ENCODE measurements at regions not wholly inside any gene's neighbourhood (a gene's known extent, or its start where the extent isn't known, plus 50 kb on each side); places are given as distances from the start of the nearest gene placed in this dataset.

- no peak for ATAC-seq
- Histone ChIP-seq H3K27me3 (no peaks in the 10 kb centered on the region), H3K36me3 (no peaks in the 10 kb centered on the region), H3K4me3 (no peak overlapping the region), H3K4me1 (no peaks in the 10 kb centered on the region), H3K9me3 (peaks cover 0 to 11% (median 0%) of the 10 kb centered on the region in 3 donors), H3K27ac (no peak overlapping the region)
- no peak for TF ChIP-seq EP300 (IDR thresholded peaks at IDR 0.05)
- no peak for TF ChIP-seq POLR2AphosphoS5 (IDR thresholded peaks at IDR 0.05)
- TF ChIP-seq POLR2A (IDR thresholded peaks at IDR 0.05), result no peak
- no peak for TF ChIP-seq CTCF (IDR thresholded peaks at IDR 0.05)
- 67 to 75% methylated on average over 1 of the region's 1 CpG for WGBS, 2 donors (ENCODE audit: low coverage in 1 of 2)
Measured at GRCh38 chr14:38915125-38915524, 187.9 kb downstream of the SEC23A start.

GRCh38 chr14:38910092-38910491 lies 192.9 kb downstream of the SEC23A start:
- no peak for ATAC-seq
- TF ChIP-seq POLR2AphosphoS5 (IDR thresholded peaks at IDR 0.05) (no peak), POLR2A (IDR thresholded peaks at IDR 0.05) (no peak), CTCF (IDR thresholded peaks at IDR 0.05) (no peak), EP300 (IDR thresholded peaks at IDR 0.05) (no peak)
- H3K36me3 ChIP-seq, result no peaks in the 10 kb centered on the region
- peaks cover 0 to 6% (median 0%) of the 10 kb centered on the region in 3 donors for H3K9me3 ChIP-seq
- H3K4me3 ChIP-seq, result no peak overlapping the region
- WGBS, 2 donors (ENCODE audit: low coverage in 1 of 2), result 53 to 67% methylated on average over 1 of the region's 1 CpG
- no peak overlapping the region for H3K27ac ChIP-seq
- H3K27me3 ChIP-seq, result no peaks in the 10 kb centered on the region
- no peaks in the 10 kb centered on the region for H3K4me1 ChIP-seq

- H3K36me3 ChIP-seq, result no peaks in the 10 kb centered on the region
- H3K27ac ChIP-seq, result no peak overlapping the region
- ATAC-seq, result no peak
- no peak overlapping the region for H3K4me3 ChIP-seq
- no peaks in the 10 kb centered on the region for H3K9me3 ChIP-seq
- no peaks in the 10 kb centered on the region for H3K27me3 ChIP-seq
- H3K4me1 ChIP-seq, result no peaks in the 10 kb centered on the region
- no peak for TF ChIP-seq CTCF (IDR thresholded peaks at IDR 0.05)
- no peak for TF ChIP-seq EP300 (IDR thresholded peaks at IDR 0.05)
- TF ChIP-seq POLR2AphosphoS5 (IDR thresholded peaks at IDR 0.05), result no peak
- TF ChIP-seq POLR2A (IDR thresholded peaks at IDR 0.05), result no peak
Measured at GRCh38 chr14:38904959-38905358, 198.1 kb downstream of the SEC23A start.

- H3K27me3 ChIP-seq, result no peaks in the 10 kb centered on the region
- WGBS, 2 donors (ENCODE audit: low coverage in 1 of 2), result 87 to 94% methylated on average over 4 of the region's 4 CpGs
Measured at GRCh38 chr14:38901791-38902190, 201.2 kb downstream of the SEC23A start.

More at GRCh38 chr14:38901791-38902190, 201.2 kb downstream of the SEC23A start:
- ATAC-seq, result no peak
- no peaks in the 10 kb centered on the region for H3K9me3 ChIP-seq
- no peak overlapping the region for H3K27ac ChIP-seq
- no peak for TF ChIP-seq CTCF (IDR thresholded peaks at IDR 0.05)
- TF ChIP-seq POLR2AphosphoS5 (IDR thresholded peaks at IDR 0.05), result no peak
- no peak for TF ChIP-seq EP300 (IDR thresholded peaks at IDR 0.05)
- TF ChIP-seq POLR2A (IDR thresholded peaks at IDR 0.05), result no peak
- H3K36me3 ChIP-seq, result no peaks in the 10 kb centered on the region
- H3K4me1 ChIP-seq, result no peaks in the 10 kb centered on the region
- no peak overlapping the region for H3K4me3 ChIP-seq

All from gastroesophageal sphincter (tissue), 4 donors.